Esophagus squamous epithelium (tissue), 5 donors: ENCODE measurements at regions not wholly inside any gene's neighbourhood (a gene's known extent, or its start where the extent isn't known, plus 50 kb on each side); places are given as distances from the start of the nearest gene placed in this dataset.

ENCODE experiments used
- DNase-seq: peaks from one replicate; lab custom pipeline; 2025; lab: John Stamatoyannopoulos, UW
- H3K27ac ChIP-seq, 4 donors: fragments of 200-600 bp; sonication (generic); one replicate each; pipeline ENCODE4 v1.5.1; 2016 to 2019; ENCODE audit warnings: mild to moderate bottlenecking in 1 of 4
- H3K27me3 ChIP-seq, 4 donors: fragments of 200-600 bp; sonication (generic); 1 replicate in 3 of 4; 2 replicates in 1 of 4; pipeline versions ENCODE4 v1.5.1 to v1.6.0; 2017 to 2021; ENCODE audit warnings: antibody characterized with exemption in 1 of 4
- H3K36me3 ChIP-seq, 3 donors: fragments of 200-600 bp; sonication (generic); one replicate each; pipeline ENCODE4 v1.5.1; 2016 to 2019
- H3K4me1 ChIP-seq, 3 donors: fragments of 200-600 bp; sonication (generic); one replicate each; pipeline ENCODE4 v1.5.1; 2017 to 2019
- H3K4me3 ChIP-seq, 4 donors: fragments of 200-600 bp; sonication (generic); 1 replicate in 3 of 4; 2 replicates in 1 of 4; pipeline ENCODE4 v1.5.1; 2016 to 2019; ENCODE audit warnings: mild to moderate bottlenecking in 2 of 4, moderate library complexity in 1 of 4
- H3K9me3 ChIP-seq, 3 donors: fragments of 200-600 bp; sonication (generic); one replicate each; pipeline ENCODE4 v1.5.1; 2016 to 2019
- CTCF ChIP-seq, 6 experiments: fragments of 450-650 bp in 4 of 6; fragments of 200-600 bp in 2 of 6; sonication (generic) in 2 of 6; IDR thresholded peaks; one replicate each; pipeline ENCODE4 v1.5.1; 2016 to 2019; ENCODE audit warnings: antibody characterized with exemption in 6 of 6, mild to moderate bottlenecking in 4 of 6, moderate library complexity in 4 of 6
- POLR2A ChIP-seq, 4 donors: fragments of 450-650 bp; IDR thresholded peaks; one replicate each; pipeline ENCODE4 v1.6.1; 2017; ENCODE audit warnings: antibody characterized with exemption in 4 of 4, mild to moderate bottlenecking in 4 of 4, moderate library complexity in 3 of 4
- WGBS, 2 donors: methylation state at CpG; one replicate each; pipeline ENCODE4 v1.1.5; 2018; 5-methylcytosine and 5-hydroxymethylcytosine counted together
- intact Hi-C: fragments of 100-400 bp; cut with DNase I; formaldehyde crosslinking; loops from one replicate; pipeline ENCODE4 v1.15.0; 2022
- small RNA-seq, 4 donors: library from RNA; depleted of rRNA; stranded (forward); fragments of <200 nt; gene quantifications; one replicate each; pipeline ENCODE3, GENCODE V24; 2016
- donor health status: DM: yes; HTN: yes; CAD: no.

DNA sequence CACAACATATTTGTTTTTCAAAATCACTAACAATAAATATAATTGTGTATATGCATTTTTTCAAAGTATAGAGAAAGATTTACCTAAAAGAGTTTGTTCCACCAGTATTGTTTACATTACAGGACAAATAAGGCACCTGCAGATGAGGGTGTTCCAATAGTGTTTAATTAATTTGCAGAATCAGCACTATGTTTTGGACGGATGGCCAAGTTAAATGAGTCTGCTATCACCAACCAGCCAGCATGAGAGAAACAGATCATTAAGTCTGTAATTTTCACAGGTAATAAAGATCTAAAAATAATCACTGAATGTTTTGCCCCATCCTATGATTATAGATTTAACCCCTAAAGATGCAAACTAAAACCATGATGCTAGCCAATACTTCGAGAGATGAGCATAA, 2247.0 kb downstream of the NCAM2 start:
- H3K36me3 ChIP-seq: no peaks in the 10 kb centered on the region
- no peaks in the 10 kb centered on the region for H3K27me3 ChIP-seq
- DNase-seq: no peak
- TF ChIP-seq CTCF (IDR thresholded peaks at IDR 0.05) (no peak), POLR2A (IDR thresholded peaks at IDR 0.05) (no peak)
- H3K4me1 ChIP-seq: no peaks in the 10 kb centered on the region
- H3K9me3 ChIP-seq: no peaks in the 10 kb centered on the region
- H3K27ac ChIP-seq: no peak overlapping the region
- intact Hi-C loops: no loop called here
- no peak overlapping the region for H3K4me3 ChIP-seq
- 56 to 68% methylated on average over 2 of the region's 2 CpGs for WGBS, 2 donors

GRCh38 chr21:23223882-23224281, 2225.7 kb downstream of the NCAM2 start:
- WGBS, 2 donors: 44 to 46% methylated on average over 2 of the region's 2 CpGs
- no peaks in the 10 kb centered on the region for H3K36me3 ChIP-seq
- no peaks in the 10 kb centered on the region for H3K4me1 ChIP-seq
- H3K27me3 ChIP-seq: no peaks in the 10 kb centered on the region
- intact Hi-C loops: no loop called here
- peaks cover 0 to 8% (median 0%) of the 10 kb centered on the region in 3 donors for H3K9me3 ChIP-seq
- H3K4me3 ChIP-seq: no peak overlapping the region
- no peak for DNase-seq
- no peak for TF ChIP-seq CTCF (IDR thresholded peaks at IDR 0.05)
- TF ChIP-seq POLR2A (IDR thresholded peaks at IDR 0.05): no peak
- no peak overlapping the region for H3K27ac ChIP-seq

GRCh38 chr21:23218667-23219066, 2220.5 kb downstream of the NCAM2 start:
- DNase-seq: no peak
- peaks cover 0 to 10% (median 2%) of the 10 kb centered on the region in 3 donors for H3K9me3 ChIP-seq
- no peaks in the 10 kb centered on the region for H3K36me3 ChIP-seq
- H3K27me3 ChIP-seq: no peaks in the 10 kb centered on the region
- H3K4me1 ChIP-seq: no peaks in the 10 kb centered on the region
- H3K27ac ChIP-seq: no peak overlapping the region
- TF ChIP-seq POLR2A (IDR thresholded peaks at IDR 0.05): no peak
- TF ChIP-seq CTCF (IDR thresholded peaks at IDR 0.05): no peak
- WGBS, 2 donors: 73 to 85% methylated on average over 1 of the region's 1 CpG
- H3K4me3 ChIP-seq: no peak overlapping the region
- intact Hi-C loops: no loop called here

DNA sequence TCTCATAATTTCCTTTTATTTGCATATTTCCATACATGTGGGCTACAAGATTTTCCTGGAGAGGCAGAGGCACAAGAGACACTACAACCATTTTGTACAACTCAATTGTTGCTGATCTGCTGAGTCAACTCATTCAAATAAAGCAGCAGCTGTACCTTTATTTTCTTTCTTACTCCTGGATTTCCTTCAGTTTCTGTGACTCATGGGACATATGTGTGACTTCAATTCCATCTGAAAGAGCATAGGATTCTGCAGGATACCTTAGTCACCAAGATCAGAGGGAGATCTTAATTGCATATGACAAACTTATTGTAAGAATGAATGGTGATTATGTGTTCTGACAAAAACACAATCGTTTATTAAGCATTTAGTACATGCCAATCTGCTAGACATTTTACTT, 2219.4 kb downstream of the NCAM2 start:
- peaks cover 0 to 18% (median 11%) of the 10 kb centered on the region in 3 donors for H3K9me3 ChIP-seq
- H3K4me3 ChIP-seq: no peak overlapping the region
- WGBS, 2 donors: 44 to 61% methylated on average over 1 of the region's 1 CpG
- no peaks in the 10 kb centered on the region for H3K4me1 ChIP-seq
- H3K36me3 ChIP-seq: no peaks in the 10 kb centered on the region
- TF ChIP-seq POLR2A (IDR thresholded peaks at IDR 0.05) (no peak), CTCF (IDR thresholded peaks at IDR 0.05) (no peak)
- intact Hi-C loops: no loop called here
- no peak overlapping the region for H3K27ac ChIP-seq
- H3K27me3 ChIP-seq: no peaks in the 10 kb centered on the region
- no peak for DNase-seq

GRCh38 chr21:23215261-23215660, 2217.1 kb downstream of the NCAM2 start:
- no peak for TF ChIP-seq CTCF (IDR thresholded peaks at IDR 0.05)
- TF ChIP-seq POLR2A (IDR thresholded peaks at IDR 0.05): no peak
- H3K27ac ChIP-seq: no peak overlapping the region
- WGBS, 2 donors: 77 to 92% methylated on average over 1 of the region's 1 CpG
- peaks cover 0 to 18% (median 11%) of the 10 kb centered on the region in 3 donors for H3K9me3 ChIP-seq
- intact Hi-C loops: no loop called here
- no peaks in the 10 kb centered on the region for H3K36me3 ChIP-seq
- no peak for DNase-seq
- H3K27me3 ChIP-seq: no peaks in the 10 kb centered on the region
- H3K4me1 ChIP-seq: no peaks in the 10 kb centered on the region
- H3K4me3 ChIP-seq: no peak overlapping the region

Small RNA genes in the stretch of these regions (small RNA-seq; reads per million reads assigned to genes)
- gene AP001340.1 (0 reads per million in 4 donors), gene RF00019 (0 reads per million in 4 donors), gene RN7SKP236 (0 reads per million in 4 donors), gene RNA5SP489 (0 reads per million in 4 donors), gene RNU2-55P (0 reads per million in 4 donors)
